ENCODE measurements at regions not wholly inside any gene's neighbourhood (a gene's known extent, or its start where the extent isn't known, plus 50 kb on each side); places are given as distances from the start of the nearest gene placed in this dataset.
"Not testable (repeated sequence)": the region's sequence is repeated elsewhere in the genome, so short reads cannot be mapped to it uniquely, and the experiment has no call there.

- DNase-seq, result no peak
These were observed 616.1 kb upstream of the RGMB start for GRCh38 chr5:98157368-98157767.

DNA sequence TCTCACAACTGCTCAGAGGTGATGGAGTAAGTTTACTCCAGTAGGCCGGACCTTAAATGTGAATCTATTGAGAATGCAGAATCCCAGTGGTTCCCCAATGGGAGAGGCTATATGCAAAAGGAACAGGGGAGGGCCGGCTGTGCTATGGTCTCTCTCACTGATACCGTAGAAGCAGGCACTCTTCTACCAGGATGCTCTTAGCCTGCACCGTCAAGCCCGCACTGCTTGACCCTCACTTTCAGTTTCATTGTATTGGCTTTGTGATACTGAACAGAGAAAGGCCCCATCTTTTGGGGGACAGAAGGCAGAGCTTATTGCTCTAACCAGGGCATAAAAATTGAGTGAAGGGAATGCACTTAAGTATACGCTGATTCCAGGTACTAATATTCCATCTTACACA is 615.0 kb upstream of the RGMB start:
- DNase-seq, result no peak

- no peak for DNase-seq
These were observed 609.5 kb upstream of the RGMB start for GRCh38 chr5:98163796-98164493.

DNA sequence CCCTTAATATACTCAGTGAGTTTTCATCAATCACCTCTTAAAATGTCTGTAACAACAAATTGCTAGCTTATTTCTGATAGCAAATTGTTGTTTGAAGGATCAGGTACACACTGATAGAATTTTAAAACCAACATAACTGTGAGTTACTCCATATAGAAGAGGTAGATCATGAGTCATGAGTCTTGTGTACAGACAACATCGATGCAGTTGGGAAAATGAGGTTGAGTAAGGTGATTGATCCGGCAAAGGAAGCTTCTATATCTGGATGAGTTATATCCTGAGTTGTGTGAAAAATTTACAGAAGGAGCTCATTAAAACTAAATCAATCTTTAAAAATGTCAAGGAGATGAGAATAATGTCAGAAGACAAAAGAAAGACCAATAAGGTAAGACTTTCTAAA is 604.6 kb upstream of the RGMB start:
- DNase-seq, result no peak

DNA sequence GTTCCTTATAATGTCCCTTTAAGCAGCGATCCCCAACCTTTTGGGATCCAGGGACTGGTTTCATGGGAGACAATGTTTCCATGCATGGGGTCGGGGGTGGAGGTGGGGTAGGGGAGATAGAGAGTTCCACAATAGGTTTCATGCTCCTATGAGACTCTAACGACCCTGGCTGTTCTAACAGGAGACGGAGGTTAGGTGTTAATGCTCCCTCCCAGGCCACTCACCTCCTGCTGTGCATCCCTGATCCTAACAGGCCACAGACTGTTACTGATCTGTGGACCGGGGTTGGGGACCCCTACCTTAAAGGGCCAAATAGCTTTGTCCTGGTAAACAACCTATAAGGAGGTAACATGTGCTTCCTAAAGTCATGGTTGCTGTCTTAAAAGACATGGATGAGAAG is 602.5 kb upstream of the RGMB start:
- no peak for DNase-seq

DNA sequence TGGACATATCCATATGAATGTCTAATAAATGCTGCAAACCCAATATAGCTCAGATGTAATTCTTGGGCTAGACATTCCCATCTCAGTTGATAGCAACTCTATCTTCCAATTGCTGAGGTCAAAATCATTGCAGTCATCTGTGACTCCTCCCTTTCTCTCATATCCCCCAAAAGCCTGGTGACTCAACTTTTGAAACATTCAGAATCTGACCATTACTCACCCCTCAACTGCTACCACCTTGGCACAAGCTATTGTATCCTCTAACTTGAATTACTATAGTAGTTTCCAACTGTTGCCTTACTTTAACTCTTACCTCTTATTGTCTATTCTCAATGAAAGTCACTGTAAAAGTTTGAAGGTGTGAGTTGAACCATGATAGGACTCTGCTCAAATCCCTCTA is 600.1 kb upstream of the RGMB start:
- DNase-seq, result no peak

- no peak for DNase-seq
These were observed 598.0 kb upstream of the RGMB start for GRCh38 chr5:98175474-98175873.

DNA sequence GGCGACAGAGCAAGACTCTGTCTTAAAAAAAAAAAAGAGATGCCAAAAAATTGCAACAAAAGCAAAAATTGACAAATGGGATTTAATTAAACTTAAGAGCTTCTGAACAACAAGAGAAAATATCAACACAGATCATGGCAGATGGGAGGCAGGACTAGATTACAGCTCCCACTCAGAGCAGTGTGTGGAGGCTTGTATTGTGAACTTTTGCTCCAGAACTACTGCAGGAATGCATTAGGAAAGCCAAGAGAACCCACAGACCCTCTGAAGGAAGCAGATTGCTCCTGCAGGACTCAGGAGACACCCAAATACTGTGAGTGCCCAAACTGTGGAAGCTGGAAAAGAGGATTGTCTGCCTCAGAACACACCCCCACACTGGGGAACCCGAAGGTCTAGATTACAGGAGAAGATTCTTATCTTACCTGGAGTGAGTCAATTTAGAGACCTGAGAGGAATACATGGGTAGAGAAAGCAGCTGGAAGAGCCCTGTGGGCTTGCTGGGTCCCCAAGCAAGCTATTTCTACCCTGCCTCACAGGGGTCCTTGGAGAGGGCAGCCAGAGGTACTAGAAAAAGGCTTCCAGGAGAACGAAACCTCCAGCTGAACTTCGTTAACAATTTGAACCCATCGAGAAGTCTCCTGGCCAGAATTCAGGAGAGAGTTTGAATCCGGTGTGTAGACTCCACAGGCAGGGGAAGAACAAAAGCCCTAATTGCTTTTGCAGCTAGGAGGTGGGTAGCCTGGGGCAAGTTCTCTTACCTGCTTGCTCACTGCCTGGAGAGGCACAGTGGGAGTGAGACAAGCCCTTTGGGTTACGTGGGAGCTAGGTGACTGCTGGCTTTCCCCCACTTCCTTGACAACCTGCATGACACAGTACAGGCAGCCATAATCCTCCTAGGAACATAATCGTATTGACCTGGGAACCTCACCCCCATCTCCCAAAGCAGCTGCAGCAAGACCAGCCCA is 593.4 kb upstream of the RGMB start:
- no peak for DNase-seq

- DNase-seq, result no peak
These were observed 587.3 kb upstream of the RGMB start for GRCh38 chr5:98186128-98186527.

GRCh38 chr5:98187945-98188344 is 585.5 kb upstream of the RGMB start:
- DNase-seq, result no peak

- not testable (repeated sequence) for DNase-seq
These were observed 583.1 kb upstream of the RGMB start for GRCh38 chr5:98190344-98190743.

- DNase-seq, result no peak
These were observed 579.3 kb upstream of the RGMB start for GRCh38 chr5:98193921-98194760.

DNA sequence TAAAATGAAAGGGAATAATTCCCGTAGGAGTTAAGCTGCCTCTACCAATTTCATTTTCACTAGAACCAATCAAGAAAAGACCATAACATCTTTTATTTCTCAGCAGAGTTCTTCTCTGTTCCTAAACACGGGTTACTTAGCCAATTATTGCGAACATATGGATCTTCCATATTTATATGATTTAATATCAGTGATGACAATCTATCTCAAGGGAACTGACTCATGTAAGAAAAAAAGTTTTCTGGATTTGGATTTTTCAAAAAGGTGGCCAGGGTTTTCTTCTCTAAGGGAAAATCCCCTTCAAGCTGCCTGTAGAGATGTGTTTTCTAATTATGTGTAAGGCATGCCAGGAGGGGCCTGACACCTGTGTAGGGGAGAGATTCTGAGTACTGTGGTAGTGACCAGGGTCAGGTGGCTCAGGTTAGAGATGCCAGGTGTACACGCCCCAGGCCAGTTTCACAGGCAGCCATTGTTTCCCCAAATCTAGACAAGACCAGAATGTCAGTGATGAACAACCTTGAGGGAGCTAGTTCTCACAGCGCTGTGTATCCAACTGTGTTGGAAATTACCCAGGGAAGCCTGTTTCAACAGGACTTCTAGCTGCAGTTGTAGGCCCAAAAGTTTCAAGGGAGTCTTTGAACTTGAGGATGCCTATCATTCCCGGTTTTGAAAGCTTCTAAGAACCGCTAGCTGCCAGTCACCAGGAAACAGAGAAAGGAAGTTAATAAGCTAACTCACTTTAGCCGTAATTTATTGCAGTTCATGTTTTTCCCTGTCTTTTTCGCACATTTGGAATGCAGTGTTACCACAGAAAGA is 572.5 kb upstream of the RGMB start:
- no peak for DNase-seq

DNA sequence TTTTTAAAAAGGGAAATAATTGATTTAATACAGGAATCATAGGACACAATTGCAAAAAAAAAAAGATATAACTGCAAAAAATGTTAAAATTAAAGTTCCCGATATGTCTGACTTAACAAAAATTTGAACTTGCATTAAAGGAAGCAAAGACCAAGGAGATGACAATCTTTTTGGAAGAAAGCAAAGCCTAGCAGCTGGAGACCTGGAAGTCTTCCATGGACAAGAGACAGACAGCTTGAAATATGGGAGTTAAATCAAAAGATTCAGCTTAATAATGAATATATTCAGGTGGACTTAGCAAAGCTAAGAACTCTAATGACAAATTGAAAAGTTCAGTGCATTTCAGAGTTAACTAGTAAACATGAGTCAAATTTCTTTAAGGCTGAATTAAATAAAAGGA is 568.7 kb upstream of the RGMB start:
- no peak for DNase-seq

DNA sequence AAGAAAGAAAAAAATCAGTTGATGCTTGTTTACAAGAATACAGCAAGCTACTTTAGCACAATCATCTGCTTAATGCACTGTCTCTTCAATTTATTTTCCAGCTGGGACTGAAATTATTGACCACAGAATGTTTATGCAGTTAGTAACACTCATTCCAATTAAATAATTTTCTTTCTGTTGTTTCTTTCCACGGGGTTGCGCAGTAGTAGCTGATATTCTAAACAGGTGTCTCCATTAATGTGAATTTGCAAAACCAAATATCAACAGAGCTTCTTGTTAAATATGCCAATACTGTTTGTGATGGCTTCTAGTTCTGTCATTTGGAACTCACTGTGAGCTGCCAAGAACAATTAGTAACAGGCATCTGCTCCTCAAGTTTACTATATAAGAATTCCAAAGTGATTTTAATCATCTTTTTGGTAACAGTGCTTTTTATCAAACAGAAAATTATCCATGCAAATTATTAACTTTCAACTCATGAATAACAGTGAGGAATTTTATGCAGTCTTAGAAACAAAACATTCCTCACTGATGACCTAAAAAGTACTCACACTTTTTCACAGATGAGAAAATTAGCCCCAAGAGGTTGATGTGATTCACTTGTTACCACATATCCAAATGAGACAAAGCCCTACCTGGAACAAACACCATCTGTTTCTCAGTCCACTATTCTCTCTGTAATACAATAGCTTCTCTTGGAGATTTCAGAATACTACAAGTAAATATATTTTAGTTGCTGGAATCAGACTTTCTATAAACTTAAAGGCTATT is 567.6 kb upstream of the RGMB start:
- no peak for DNase-seq

DNA sequence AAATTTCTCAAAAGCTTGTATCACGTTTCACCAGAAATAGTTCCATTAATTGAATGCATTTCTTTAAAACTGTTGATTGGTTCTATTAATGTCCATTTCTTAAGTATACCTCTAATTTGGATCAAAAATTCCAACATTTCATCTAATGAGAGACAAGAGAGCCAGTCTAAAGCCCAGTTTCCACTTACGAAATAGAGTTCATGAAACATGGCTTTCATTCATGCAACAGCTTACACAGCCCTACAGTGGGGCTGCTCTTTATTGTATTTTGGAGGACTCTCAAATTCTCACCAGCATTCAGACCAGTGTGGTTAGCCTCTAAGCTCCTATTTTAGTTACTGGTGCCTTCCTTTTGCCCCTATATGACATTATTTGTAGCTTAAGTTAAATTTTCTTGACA is 566.9 kb upstream of the RGMB start:
- no peak for DNase-seq

GRCh38 chr5:98209418-98209817 is 564.0 kb upstream of the RGMB start:
- no peak for DNase-seq

- DNase-seq, result no peak
These were observed 559.0 kb upstream of the RGMB start for GRCh38 chr5:98214240-98215051.

DNA sequence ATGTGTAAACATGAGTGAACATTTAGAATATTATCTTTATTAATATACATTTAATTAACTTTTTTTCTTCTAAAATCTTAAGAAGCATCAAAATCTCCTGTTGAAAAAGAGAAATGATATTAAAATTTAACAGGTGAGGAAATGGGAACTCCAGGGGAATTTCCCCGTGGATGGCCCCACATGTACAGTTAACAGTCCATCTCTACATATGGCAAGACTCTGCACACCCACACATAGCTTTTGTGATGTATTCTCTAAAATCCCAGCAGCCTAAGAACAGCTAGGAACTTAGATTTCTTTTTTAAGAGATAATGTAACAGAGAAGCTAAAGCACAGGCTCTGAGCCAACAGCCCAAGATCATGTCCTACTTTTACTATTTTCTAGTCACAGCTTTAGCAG is 556.3 kb upstream of the RGMB start:
- DNase-seq, result no peak

DNA sequence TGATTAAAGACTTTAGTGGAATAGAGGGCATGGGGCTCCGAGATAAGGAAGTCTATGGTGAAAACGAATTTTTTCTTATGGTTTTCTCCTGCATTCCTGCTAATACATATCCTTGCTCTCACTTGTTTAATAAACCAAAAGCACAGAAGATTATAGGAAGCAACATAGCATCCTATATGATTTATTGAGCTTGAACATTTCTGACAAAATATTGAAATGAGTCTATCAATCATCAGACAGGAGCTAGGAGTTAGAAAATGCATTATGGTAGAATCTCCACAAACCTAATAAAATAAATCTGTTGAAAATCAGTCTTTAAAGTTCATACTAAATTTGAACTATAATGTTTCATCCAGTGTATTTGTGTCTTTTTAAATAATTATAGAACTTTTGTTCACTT is 554.6 kb upstream of the RGMB start:
- no peak for DNase-seq

GRCh38 chr5:98227489-98227888 is 546.0 kb upstream of the RGMB start:
- DNase-seq, result no peak

All from T-helper 1 cell (primary cell).